Urinary bladder (tissue), 3 donors: ENCODE measurements at regions not wholly inside any gene's neighbourhood (a gene's known extent, or its start where the extent isn't known, plus 50 kb on each side); places are given as distances from the start of the nearest gene placed in this dataset.

Experiments
- DNase-seq: peaks from one replicate; pipeline ENCODE4 v3.0.0-alpha.2; 2015; ENCODE audit errors: extremely low spot score
- H3K27ac ChIP-seq: one replicate; pipeline ENCODE4 v1.5.1; 2013; ENCODE audit warnings: low read depth, mild to moderate bottlenecking, moderate library complexity
- H3K36me3 ChIP-seq: one replicate; pipeline ENCODE4 v1.6.1; 2013; ENCODE audit warnings: mild to moderate bottlenecking, moderate library complexity; ENCODE audit not compliant: insufficient read depth
- H3K4me1 ChIP-seq: one replicate; pipeline ENCODE4 v1.6.1; 2013; ENCODE audit warnings: mild to moderate bottlenecking, moderate library complexity; ENCODE audit not compliant: insufficient read depth
- H3K4me3 ChIP-seq: one replicate; pipeline ENCODE4 v1.5.1; 2013; ENCODE audit warnings: low read depth, low read length
- WGBS: extraction: QIAGEN DNeasy Blood & Tissue Kit; methylation state at CpG from one replicate; pipeline ENCODE4 v1.1.7; 2013; 5-methylcytosine and 5-hydroxymethylcytosine counted together
- donor health status: healthy with polysubstance abuse.
- donor health status: healthy.

GRCh38 chr6:7468382-7469081, 72.9 kb upstream of the DSP start:
- no peaks in the 10 kb centered on the region for H3K36me3 ChIP-seq

GRCh38 chr6:7469696-7470095, 71.8 kb upstream of the DSP start:
- Histone ChIP-seq H3K4me1 (no peaks in the 10 kb centered on the region), H3K27ac (no peak overlapping the region), H3K4me3 (no peak overlapping the region), H3K36me3 (no peaks in the 10 kb centered on the region)
- WGBS, result 57% methylated on average over 4 of the region's 4 CpGs
- no peak for DNase-seq

More at GRCh38 chr6:7468382-7469081, 72.9 kb upstream of the DSP start:
- no peak overlapping the region for H3K4me3 ChIP-seq
- WGBS, result 34% methylated on average over 21 of the region's 21 CpGs
- DNase-seq, result no peak
- no peak overlapping the region for H3K27ac ChIP-seq
- no peaks in the 10 kb centered on the region for H3K4me1 ChIP-seq

- Histone ChIP-seq H3K4me3 (no peak overlapping the region), H3K4me1 (no peaks in the 10 kb centered on the region), H3K36me3 (no peaks in the 10 kb centered on the region), H3K27ac (no peak overlapping the region)
- DNase-seq, result no peak
- WGBS, result 85% methylated on average over 2 of the region's 2 CpGs
Observed at GRCh38 chr6:7471171-7471570, 70.3 kb upstream of the DSP start.

GRCh38 chr6:7473805-7474719, 67.4 kb upstream of the DSP start:
- 81% methylated on average over 7 of the region's 7 CpGs for WGBS
- Histone ChIP-seq H3K4me3 (no peak overlapping the region), H3K4me1 (no peaks in the 10 kb centered on the region), H3K27ac (no peak overlapping the region), H3K36me3 (no peaks in the 10 kb centered on the region)
- no peak for DNase-seq

GRCh38 chr6:7475081-7475480, 66.4 kb upstream of the DSP start:
- Histone ChIP-seq H3K4me3 (no peak overlapping the region), H3K27ac (no peak overlapping the region), H3K36me3 (no peaks in the 10 kb centered on the region), H3K4me1 (no peaks in the 10 kb centered on the region)
- DNase-seq, result no peak
- WGBS, result 93% methylated on average over 5 of the region's 5 CpGs

GRCh38 chr6:7479801-7480266, 61.6 kb upstream of the DSP start:
- Histone ChIP-seq H3K36me3 (no peaks in the 10 kb centered on the region), H3K4me3 (no peak overlapping the region), H3K27ac (no peak overlapping the region), H3K4me1 (no peaks in the 10 kb centered on the region)
- 53% methylated on average over 12 of the region's 12 CpGs for WGBS
- peak; percentile 66 for DNase-seq

GRCh38 chr6:7484666-7485065, 56.8 kb upstream of the DSP start:
- Histone ChIP-seq H3K36me3 (no peaks in the 10 kb centered on the region), H3K4me1 (no peaks in the 10 kb centered on the region), H3K4me3 (no peak overlapping the region), H3K27ac (no peak overlapping the region)
- no peak for DNase-seq

- Histone ChIP-seq H3K36me3 (no peaks in the 10 kb centered on the region), H3K4me1 (no peaks in the 10 kb centered on the region), H3K27ac (no peak overlapping the region), H3K4me3 (no peak overlapping the region)
- 87% methylated on average over 3 of the region's 3 CpGs for WGBS
- no peak for DNase-seq
Observed at GRCh38 chr6:7486951-7487350, 54.5 kb upstream of the DSP start.

- Histone ChIP-seq H3K36me3 (no peaks in the 10 kb centered on the region), H3K4me1 (no peaks in the 10 kb centered on the region), H3K27ac (no peak overlapping the region), H3K4me3 (no peak overlapping the region)
- WGBS, result 57% methylated on average over 2 of the region's 2 CpGs
- no peak for DNase-seq
Observed at GRCh38 chr6:7488494-7488893, 53.0 kb upstream of the DSP start.

- Histone ChIP-seq H3K4me1 (no peaks in the 10 kb centered on the region), H3K27ac (no peak overlapping the region), H3K4me3 (no peak overlapping the region), H3K36me3 (no peaks in the 10 kb centered on the region)
- DNase-seq, result no peak
- 87% methylated on average over 2 of the region's 2 CpGs for WGBS
Observed at GRCh38 chr6:7489376-7489775, 52.1 kb upstream of the DSP start.
